Hepatic stellate cell (primary cell): ENCODE measurements at regions not wholly inside any gene's neighbourhood (a gene's known extent, or its start where the extent isn't known, plus 50 kb on each side); places are given as distances from the start of the nearest gene placed in this dataset.
"Not testable (repeated sequence)": the region's sequence is repeated elsewhere in the genome, so short reads cannot be mapped to it uniquely, and the experiment has no call there.

ENCODE experiments used
- DNase-seq: peaks from one replicate; pipeline ENCODE4 v3.0.0; 2011; ENCODE audit warnings: low spot score

DNA sequence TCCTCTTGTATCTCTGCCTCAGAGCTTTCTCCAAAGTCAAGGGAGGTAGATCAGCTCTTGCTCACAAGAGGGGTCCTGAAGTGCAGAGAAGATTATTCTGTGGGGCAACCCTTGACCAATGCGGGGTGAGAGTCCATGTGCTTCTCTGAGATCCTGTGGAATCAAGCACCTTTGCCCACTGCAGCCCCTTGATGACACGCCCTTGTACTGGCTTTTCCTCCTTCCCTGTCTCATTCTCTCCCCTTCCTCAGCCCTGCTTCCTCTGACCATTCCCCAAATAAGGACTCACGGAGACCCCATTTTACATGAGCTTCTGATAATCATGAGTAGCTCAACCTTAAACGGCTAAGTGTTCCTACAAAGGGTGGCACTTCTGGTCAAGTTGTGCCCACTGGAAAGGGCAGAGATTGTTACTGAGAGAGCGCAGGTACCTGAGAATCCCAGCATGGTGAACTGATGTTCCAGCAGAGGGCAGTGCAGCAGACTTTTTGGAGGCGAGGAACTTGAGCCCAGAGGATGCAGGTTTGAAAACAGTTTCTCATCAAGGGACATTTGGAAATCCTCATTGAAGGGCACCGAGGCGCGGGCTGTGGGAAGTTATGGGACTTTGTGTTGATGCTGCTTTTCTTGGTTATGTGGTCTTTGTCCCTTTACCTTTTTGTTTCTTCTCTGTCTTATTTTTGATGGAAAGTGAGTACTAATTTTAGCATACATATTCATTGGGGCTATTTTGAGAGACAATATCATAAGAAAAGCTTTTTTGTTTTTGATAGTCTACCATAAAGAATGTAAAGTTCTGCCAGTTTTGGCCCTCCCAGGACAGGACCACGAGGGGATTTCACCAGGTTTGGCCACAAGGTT is 201.3 kb downstream of the RBM46 start:
- peak; percentile 30 for DNase-seq

DNA sequence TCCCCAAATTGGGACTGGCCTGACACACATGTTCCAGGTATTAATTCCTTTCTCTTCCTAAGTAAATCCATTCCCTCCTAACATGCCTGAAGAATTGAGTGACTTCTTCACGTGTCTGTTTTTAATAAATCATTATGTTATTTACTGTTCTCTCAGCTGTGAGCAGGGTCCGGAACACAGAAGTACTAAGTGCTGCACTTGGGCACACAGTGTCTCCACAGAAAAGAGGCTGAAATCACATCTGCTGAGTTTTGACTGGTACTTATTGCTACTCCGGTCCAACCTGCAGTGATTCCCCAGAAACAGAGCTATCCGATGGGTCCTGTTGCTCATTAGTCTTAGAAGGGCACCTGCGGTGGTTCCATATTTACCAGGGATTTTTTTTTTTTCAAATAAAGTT is 202.6 kb downstream of the RBM46 start:
- no peak for DNase-seq

DNA sequence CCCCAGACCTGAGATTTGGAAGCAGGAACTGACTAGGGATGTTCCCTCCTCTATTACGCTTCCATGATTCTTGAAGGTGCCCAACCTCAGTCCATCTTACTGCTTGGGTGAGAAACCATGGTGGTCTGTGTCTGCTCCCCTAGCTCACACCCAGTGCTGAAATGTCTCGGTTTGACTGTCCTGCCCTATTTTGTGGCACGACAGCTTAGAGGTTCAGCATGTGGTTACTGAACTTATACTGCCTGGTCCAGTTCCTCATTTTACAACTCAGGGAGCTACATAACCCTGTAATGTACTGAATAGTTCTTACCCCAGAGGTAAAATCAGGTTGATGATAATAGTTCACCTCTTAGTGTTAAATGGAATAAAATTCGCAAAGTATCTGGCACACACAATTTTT is 203.1 kb downstream of the RBM46 start:
- DNase-seq = no peak

DNA sequence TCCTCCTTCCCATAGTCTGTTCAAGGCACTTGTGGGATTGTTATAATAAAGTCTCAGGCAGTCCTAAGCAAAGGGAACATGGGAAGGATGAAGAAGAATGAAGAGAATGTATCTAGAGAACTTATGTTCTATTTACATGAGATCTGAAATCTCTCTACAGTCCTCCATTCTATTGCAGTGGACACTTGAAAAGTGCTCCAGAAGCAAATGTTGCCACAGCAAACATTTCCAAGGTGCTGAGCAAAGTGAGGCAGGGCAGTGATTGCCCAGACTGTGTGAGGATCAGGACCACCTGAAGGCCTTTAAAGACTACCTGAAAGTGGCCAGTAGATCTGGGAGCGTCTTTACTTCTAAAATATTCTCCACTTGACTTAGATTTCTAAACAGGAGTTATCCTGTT is 203.5 kb downstream of the RBM46 start:
- no peak for DNase-seq

DNA sequence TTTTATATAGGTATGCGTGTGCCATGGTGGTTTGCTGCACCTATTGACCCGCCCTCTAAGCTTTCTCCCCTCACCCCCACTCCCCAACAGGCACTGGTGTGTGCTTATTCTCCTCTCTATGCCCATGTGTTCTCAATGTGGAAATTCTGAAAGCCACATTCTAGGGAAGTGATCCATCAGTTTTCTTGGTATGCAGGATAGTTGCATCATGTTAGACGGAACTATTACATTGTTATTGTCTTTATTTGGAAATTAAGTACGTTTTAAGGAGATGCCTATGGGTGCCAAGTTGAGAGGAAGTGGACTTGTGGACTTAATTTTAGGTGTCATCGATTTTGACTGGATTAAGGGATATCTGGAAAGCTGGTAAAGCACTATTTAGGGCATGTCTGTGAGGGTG is 204.6 kb downstream of the RBM46 start:
- no peak for DNase-seq

DNA sequence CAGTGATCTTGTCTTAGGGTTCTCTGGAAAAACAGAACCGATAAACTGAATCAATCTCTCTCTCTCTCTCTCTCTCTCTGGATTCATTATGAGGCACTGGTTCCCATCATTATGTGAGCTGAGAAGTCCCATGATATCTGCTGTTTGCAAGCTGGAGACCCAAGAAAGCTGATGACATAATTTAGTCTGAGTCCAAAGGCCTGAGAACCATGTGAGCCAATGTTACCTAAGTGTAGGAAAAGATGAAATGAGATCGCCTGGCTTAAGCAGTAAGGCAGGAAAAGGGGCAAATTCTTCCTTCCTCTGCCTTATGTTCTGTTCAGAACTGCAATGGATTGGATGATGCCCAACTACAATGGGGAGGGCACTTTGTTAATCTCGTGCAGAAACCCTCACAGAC is 207.4 kb downstream of the RBM46 start:
- DNase-seq = no peak

DNA sequence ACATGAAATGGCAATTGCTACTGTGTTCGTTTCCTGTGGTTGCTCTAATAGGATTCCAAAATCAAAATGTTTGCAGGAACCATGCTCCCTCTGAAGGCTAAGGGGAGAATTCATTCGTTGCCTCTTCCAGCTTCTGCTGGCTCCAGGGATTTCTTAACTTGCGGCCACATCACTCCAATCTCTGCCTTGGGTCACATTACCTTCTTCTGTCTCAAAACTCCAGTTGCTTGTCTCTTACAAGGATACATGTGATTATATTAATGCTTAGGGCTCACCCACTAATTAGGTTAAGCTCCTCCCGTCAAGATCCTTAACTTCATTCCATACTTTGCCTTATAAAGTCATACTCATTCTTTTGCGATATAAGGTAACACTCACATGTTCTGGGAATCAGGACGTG is 208.4 kb downstream of the RBM46 start:
- no peak for DNase-seq

DNA sequence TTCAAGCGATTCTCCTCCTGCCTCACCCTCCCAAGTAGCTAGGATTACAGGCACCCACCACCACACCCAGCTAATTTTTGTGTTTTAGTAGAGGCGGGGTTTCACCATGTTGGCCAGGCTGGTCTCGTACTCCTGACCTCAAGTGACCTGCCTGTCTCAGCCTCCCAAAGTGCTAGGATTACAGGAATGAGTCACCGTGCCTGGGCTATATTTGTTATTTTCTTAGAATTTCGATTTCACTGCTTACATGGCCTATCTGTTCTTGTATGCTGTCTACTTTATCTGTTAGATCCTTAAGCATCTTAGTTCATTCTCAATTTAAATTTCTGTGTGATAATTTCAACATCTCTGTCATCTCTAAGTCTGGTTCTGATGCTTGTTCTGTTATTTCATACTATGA is 210.6 kb upstream of the NPY2R start:
- DNase-seq = not testable (repeated sequence)

DNA sequence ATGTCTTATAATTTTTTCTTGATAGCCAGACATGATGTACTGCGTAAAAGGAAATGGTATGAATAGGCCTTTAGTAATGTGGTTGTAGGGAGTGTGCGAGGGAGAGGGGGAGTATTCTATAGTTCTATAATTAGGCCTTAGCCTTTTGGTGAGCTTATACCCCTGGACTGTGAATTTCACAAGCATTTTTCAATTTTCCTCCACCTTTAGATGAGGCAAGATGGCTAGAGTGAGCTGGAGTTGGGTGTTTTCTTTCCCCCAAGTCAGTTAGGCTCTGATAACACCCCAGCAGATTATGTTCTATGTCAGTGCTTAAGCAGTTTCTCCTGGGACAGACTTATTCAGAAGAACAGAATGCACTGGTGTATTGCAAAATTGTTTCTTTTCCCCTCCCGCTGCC is 210.2 kb upstream of the NPY2R start:
- DNase-seq = no peak

DNA sequence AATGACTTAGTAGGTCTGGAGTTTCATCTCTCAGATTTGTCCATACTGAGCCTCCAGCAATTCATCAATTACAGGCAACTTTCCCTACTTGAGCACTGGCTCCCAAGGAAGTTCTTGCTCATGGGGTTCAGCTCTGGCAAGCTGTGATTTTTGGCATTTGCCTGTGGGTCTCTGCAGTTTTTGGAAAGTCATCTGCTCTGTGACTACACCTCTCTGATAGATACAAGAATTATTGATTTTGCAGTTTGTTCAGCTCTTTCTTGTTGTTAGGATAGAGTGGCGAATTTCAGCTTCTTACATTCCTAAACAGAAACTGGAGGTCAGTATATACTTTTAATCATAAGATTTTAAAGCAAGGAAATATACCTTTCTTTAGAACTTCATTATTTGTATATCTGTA is 209.7 kb upstream of the NPY2R start:
- DNase-seq = no peak

DNA sequence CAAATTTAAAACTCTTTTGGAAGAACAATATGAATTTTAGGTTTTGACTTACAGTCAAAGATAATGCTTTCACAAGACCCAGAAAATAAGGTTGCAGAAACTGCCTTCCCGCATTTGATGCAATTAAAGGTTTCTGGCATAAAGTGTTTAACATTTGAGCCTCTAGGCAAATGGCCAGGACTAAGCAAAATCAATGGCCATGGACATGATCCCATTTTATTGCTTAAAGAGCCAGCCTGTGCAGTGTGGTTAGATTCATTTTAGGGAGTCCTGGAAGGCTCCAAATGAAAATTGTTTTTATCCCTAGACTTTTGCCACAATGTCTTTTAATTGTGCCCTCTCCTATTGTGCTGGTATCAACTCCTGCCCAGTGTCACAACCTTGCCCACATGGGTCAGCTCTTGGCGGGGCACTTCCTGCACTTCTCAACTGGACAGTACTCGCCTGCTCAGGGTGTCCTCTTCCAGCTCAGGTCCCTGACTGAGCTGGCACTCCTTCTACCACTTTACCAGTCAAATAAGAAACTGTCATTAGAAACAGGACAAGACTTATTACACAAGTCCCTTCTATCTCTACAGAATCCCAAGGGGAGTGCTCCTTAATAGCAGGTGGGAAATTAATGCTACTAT is 208.4 kb upstream of the NPY2R start:
- DNase-seq = no peak

DNA sequence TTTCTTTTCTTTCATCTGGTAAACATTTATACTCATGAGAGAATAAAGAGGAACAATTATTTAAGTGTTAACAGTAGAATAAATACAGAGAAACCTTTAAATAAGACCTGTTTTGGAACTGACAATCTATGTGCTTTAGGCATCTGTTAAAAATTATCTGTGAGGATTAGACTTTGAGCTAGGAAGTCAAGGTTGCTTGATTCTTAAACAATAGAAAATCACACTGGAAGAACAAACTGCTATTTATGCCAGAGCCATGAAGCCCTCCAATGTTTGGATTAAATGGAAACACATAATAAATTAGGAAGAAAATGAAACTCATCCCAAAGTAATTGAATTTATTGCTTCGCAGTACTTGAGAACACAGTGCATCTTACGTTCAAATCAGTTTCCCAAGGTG is 207.2 kb upstream of the NPY2R start:
- no peak for DNase-seq

DNA sequence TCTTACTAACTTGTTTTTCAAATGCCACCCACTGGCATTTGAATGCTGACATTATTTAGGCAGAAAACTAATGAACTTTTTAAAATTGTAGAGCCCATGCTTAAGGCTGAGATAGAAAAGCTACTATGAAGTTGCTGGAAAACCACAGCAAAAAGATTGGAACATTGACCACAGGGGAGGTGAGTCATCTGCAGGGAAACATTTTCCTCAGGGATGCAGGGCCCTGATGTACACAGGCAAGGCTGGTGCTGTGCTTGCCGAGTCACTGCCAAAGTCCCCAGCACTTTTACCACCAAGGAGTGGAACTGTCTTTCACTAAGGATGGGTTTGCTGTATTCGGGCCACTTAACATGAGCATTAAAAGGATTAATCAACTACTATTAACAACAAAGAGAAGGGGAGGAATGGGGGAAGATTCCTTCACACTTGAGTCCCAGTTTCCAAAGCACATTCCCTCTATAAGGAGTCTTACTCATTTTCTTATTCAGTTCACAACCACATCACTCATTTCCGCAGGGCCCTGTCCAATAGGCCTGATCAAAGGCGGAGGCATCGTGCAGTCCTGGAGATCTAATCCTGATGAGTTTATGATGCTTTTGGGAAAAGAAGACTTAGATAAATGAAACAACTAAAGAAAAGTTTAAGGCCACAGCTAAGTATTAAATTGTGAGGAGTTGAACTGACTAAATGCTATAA is 202.9 kb upstream of the NPY2R start:
- peak; percentile 13 for DNase-seq

DNA sequence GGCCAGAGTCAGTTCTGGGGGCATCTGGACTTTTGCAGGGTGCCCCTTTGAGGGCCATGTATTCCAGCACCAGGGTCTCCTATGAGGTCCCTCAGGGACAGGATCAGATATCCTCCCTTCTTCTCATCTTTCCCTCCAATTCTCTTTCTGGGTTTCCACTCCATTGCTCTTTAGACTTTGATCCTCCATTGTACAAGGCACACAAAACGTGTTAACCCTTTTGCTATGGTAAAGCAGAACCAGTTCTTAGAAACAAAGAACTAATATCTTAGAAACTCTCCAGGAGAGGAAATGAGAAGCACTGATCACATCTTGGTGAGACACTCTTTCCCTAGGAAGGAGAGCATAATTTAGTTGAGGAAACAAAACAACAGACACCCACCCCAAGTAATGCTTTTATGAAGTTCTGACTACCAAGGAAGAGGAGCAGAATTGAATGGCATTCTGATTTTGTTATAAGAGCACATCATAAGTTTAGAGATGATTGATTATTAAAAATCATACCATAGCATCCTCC is 200.7 kb upstream of the NPY2R start:
- no peak for DNase-seq

DNA sequence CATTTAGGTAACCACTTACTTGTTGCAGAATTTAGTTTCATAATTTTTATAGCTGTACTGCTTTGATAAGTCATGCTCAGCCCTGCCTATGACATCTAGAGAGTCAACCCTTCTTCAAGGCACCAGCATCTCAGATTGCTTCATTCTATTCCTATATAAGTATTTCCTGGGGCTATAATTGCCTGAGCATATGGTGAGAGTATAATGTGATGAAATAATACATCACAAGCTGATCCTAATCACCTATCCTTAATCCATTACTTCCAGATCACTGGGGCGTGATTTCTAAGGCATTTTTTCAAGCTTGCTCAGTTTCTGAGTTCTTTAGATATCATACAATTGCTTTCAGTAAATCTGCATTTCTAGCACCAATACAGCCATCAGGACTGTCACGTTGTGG is 200.0 kb upstream of the NPY2R start:
- DNase-seq = no peak

DNA sequence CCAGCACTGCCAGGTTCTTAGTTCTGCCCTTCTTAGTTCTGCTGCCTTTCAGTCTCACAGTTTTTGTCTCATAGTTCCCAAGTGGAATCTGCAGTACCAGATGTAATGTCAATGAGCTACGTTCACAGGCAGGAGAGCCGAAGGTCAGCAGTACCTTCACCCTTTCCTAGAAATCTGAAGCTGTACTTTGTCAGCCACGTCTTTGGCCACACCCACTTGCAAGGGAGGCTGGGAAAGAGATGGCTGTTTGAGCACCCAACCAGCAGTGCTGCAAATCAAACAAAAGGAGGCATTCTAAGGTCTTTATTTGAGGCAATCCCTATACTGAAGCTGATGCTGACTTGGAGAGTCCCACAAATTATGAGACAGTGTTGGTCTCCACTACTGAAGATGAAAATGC is 199.1 kb upstream of the NPY2R start:
- DNase-seq = no peak

DNA sequence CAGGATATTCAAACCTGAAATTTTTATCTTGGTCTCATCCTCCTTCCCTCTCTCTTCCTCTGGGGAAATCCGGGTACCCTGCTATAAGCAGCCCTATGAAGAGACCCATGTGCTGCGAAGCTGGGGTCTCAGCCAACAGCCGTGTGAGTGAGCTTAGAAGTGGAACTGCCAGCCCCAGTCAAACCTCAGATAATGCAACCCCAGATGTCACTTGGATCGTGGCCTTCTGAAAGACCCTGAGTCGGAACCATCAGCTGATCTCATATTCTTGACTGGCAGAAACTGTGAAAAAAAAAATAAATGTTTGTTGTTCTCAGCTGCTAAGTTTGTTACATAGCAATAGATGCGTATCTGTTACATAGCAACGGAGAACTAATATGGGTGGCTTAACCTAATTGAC is 198.1 kb upstream of the NPY2R start:
- no peak for DNase-seq

DNA sequence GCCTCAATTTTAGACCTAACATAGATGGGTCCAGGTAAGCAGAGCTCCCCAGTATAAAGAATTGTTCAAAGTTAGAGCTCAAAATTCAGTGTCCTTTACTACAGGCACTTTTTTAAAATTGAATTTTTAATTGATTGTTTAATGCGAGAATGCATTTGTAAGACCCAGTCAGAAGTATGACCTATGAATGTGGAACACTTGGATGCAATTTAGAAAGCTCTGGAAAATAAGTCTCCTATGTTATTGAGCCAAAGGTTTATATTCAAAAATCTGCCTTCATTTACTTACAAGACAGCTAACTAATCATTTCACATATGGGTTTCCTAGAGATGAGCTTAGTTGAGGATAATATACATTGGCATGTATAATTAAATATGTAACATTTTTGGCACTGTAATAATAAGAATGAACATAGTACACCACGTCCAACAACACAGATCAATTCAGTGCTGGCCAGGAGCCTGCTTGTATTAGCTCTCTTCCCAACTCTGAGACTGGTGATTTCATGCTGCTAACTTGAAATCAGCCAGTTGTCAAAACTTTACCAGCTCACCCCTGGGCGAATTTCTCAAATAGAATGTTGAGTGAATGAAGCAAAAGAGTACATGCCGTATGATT is 197.2 kb upstream of the NPY2R start:
- no peak for DNase-seq

DNA sequence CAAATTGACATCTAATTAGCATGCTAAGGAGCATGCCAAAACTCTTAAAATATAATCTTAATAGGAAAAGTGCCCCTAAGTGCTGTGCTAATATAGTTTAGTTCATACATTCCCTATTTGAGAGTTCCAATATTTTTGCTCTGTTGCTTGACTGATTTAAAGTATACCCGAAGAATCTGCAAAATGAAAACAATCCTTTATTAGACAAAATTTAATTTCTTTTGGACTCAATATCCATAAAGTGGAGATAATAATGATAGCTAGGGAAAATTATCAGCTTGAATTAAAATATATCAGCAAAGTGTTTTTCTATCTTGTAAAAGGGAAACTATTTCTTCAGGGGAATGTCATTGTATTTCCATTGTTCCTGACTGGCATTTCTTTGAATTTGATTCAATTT is 196.0 kb upstream of the NPY2R start:
- no peak for DNase-seq

DNA sequence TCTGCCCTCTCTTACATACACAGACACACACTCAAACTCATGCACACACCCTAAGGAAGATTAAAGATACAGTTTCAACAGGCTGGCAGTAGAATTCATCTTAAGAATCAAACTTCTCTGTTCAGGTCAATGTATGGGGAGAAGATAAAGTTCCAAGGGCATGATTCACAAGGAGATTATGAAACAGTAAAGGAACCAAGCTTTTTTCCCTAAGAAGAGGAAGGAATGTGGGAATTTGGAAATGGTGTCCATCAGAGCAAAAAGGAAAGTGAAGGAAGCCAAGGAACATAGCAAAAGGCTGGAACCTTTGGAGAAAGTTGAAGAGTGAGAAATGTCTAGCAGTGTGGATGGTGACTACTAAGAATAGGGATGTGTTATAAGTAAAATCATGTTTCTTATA is 191.0 kb upstream of the NPY2R start:
- DNase-seq = no peak

DNA sequence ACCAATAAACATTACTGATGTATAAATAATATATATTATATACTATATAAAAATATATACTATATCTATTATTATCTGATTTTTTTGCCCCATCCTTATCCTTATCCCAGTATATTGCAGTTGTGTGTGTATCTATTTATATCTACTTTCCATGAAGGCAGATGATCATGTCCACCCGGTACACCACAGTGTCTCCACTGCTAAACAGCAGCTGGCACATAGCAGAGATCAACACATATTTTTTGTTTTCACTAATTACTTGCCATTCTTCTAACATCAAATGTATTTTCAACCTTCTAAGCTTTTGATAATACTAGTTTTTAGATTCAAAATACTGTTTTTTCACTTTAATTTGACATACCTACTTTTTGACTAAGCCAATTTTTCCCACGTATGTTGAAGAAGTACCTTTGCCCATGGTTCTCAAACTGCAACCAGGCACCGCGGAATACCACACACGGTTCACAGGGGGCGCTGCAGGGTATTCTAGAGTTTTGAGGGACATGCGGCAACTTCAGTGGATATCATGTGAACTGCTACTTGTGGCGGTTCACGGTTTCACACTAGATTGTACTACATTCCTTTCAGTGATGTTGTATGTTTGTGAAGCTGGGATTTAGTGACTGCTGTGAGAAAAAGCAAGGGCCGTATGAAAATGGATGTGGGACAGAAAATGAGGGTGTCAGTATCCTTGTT is 182.5 kb upstream of the NPY2R start:
- DNase-seq = peak; percentile 18

DNA sequence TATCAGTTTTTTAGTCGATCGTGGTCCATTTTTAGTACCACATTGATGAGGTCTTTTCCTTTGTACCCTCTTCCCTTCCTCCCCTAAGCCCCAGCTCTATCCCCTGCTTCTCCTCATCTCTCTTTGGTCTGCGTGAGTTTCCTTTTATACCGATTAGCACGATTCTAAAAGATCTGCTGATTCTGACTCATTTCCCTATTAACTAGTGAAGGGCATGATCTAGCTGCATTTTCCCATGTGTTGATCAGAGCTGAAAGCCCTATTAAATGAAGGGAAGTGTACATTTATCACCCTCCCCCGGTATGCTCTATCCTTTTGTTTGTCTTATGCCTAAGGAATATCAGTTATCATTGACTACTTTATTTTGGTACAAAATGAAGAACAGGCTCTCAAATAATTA is 181.7 kb upstream of the NPY2R start:
- DNase-seq = no peak
